ENCODE measurements at regions not wholly inside any gene's neighbourhood (a gene's known extent, or its start where the extent isn't known, plus 50 kb on each side); places are given as distances from the start of the nearest gene placed in this dataset.
A peak's percentile ranks its signal among the peaks of the same experiment; 100 is the strongest.

DNA sequence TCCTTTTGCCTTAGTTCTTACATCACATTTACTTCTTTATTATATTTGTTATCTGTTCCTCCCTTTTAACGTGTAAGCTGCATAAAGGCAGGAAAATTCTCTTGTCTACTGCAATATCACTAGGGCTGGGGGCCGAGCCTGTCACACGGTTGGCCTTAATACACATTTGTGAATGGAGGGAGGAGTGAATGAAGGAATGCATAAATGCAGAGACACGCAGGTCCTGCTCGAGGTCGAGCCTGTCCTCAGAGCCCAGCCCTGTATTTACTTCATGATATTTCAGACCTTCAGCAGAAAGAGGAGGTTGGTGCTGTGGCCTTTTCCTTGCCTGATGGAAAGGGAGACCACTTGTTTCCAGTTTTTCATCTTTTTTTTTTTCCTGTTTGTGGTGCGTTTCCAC is 671.3 kb downstream of the PTPRU start:
- no peaks in the 10 kb centered on the region for H3K9me3 ChIP-seq (ENCODE audit: low read depth)
- no peak overlapping the region for H3K27ac ChIP-seq
- H4K20me1 ChIP-seq (ENCODE audit: low read depth) = no peaks in the 10 kb centered on the region
- H3K36me3 Mint-ChIP-seq = no peaks in the 10 kb centered on the region
- H3K4me1 ChIP-seq = no peaks in the 10 kb centered on the region
- H3K4me2 ChIP-seq = no peak overlapping the region
- no peak overlapping the region for H3K4me3 Mint-ChIP-seq
- no peak overlapping the region for H3K27ac Mint-ChIP-seq
- H2AFZ ChIP-seq (replicated peaks) = no peak overlapping the region
- H3K9ac ChIP-seq = no peak overlapping the region
- H3K36me3 ChIP-seq = no peaks in the 10 kb centered on the region
- TF ChIP-seq, protein P1, sequence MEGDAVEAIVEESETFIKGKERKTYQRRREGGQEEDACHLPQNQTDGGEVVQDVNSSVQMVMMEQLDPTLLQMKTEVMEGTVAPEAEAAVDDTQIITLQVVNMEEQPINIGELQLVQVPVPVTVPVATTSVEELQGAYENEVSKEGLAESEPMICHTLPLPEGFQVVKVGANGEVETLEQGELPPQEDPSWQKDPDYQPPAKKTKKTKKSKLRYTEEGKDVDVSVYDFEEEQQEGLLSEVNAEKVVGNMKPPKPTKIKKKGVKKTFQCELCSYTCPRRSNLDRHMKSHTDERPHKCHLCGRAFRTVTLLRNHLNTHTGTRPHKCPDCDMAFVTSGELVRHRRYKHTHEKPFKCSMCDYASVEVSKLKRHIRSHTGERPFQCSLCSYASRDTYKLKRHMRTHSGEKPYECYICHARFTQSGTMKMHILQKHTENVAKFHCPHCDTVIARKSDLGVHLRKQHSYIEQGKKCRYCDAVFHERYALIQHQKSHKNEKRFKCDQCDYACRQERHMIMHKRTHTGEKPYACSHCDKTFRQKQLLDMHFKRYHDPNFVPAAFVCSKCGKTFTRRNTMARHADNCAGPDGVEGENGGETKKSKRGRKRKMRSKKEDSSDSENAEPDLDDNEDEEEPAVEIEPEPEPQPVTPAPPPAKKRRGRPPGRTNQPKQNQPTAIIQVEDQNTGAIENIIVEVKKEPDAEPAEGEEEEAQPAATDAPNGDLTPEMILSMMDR (IDR thresholded peaks at IDR 0.05) = no peak
- no peak for TF ChIP-seq EZH2 (IDR thresholded peaks at IDR 0.05)
- TF ChIP-seq EZH2phosphoT487 (IDR thresholded peaks at IDR 0.05) = no peak
- peaks cover 5% of the 10 kb centered on the region for H3K27me3 Mint-ChIP-seq (ENCODE audit: insufficient read depth, low read depth)
- no peaks in the 10 kb centered on the region for H3K79me2 ChIP-seq (ENCODE audit: low read depth)
- H3K27me3 ChIP-seq = no peaks in the 10 kb centered on the region
- no peak overlapping the region for H3K4me3 ChIP-seq
- peaks cover 7% of the 10 kb centered on the region for H3K4me1 Mint-ChIP-seq
- no peaks in the 10 kb centered on the region for H3K9me3 Mint-ChIP-seq
- H3F3A ChIP-seq (ENCODE audit: low read depth) = peaks cover 1% of the 10 kb centered on the region
- DNase-seq (ENCODE audit: low spot score) = no peak

DNA sequence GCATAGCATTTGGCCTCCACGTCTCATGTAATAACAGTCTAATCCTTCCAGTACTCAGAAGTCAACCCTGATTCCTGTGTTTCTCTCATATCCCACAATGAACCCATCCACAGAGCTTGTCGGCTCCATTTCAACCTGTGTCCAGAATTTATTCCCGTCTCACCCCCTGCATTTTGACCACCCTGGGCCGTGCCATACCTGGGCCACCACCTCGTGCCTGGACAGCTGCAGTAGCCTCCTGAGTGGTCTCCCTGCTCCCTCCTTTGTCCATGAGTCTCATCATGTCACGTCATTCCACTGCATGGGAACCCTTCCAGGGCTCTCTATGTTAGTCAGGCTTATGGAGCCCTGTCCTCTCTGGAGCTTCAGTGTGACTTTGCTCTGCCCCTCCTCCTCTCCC is 670.6 kb downstream of the PTPRU start:
- H3K4me1 ChIP-seq = peaks cover 2% of the 10 kb centered on the region
- Mint-ChIP-seq H3K4me1 (peaks cover 13% of the 10 kb centered on the region), H3K9me3 (no peaks in the 10 kb centered on the region), H3K36me3 (no peaks in the 10 kb centered on the region), H3K4me3 (no peak overlapping the region), H3K27ac (no peak overlapping the region), H3K27me3 (ENCODE audit: insufficient read depth, low read depth) (peaks cover 5% of the 10 kb centered on the region)
- H3K4me3 ChIP-seq = no peak overlapping the region
- H3K4me2 ChIP-seq = no peak overlapping the region
- H3K79me2 ChIP-seq (ENCODE audit: low read depth) = no peaks in the 10 kb centered on the region
- no peaks in the 10 kb centered on the region for H3K36me3 ChIP-seq
- peaks cover 4% of the 10 kb centered on the region for H3F3A ChIP-seq (ENCODE audit: low read depth)
- H3K27ac ChIP-seq = no peak overlapping the region
- no peak overlapping the region for H2AFZ ChIP-seq (replicated peaks)
- no peak for TF ChIP-seq EZH2phosphoT487 (IDR thresholded peaks at IDR 0.05)
- H3K9me3 ChIP-seq (ENCODE audit: low read depth) = no peaks in the 10 kb centered on the region
- H3K27me3 ChIP-seq = no peaks in the 10 kb centered on the region
- H4K20me1 ChIP-seq (ENCODE audit: low read depth) = no peaks in the 10 kb centered on the region
- DNase-seq (ENCODE audit: low spot score) = no peak
- no peak overlapping the region for H3K9ac ChIP-seq

DNA sequence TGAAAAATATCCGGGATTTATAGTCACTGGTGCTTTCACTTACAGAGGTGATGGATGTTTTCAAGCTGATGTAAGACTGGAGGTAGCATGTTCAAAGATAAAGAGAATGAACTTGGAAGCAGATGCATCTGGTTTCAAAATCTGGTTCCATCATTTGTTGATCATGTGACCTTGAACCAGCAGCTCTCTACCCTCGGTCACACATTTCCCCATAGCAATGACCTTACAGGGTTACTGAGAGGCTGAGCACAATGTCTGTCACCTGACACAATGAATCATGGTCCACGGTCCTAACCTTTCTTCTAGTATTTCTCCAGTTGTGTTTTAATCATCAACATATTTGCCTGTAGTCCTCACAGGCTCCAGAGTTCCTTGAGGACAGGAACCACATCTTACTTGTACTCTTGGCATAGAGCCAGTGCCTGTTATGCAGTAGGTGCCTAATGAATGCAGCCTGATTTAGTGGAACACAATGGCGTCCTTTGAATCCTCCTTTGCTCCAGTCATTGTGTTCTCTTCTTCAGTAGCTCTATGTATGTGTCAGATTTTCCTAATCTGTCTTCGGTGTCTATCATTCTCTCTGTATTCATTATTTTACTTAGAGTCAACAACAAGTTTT is 667.3 kb downstream of the PTPRU start:
- H3K4me3 Mint-ChIP-seq = no peak overlapping the region
- no peak for DNase-seq (ENCODE audit: low spot score)
- no peak overlapping the region for H3K27ac Mint-ChIP-seq
- H3K4me1 ChIP-seq = peaks cover 14% of the 10 kb centered on the region
- H3K27me3 ChIP-seq = no peaks in the 10 kb centered on the region
- H3K36me3 Mint-ChIP-seq = no peaks in the 10 kb centered on the region
- no peak overlapping the region for H2AFZ ChIP-seq (replicated peaks)
- peaks cover 5% of the 10 kb centered on the region for H3K27me3 Mint-ChIP-seq (ENCODE audit: insufficient read depth, low read depth)
- TF ChIP-seq EZH2phosphoT487 (IDR thresholded peaks at IDR 0.05) (no peak), EZH2 (IDR thresholded peaks at IDR 0.05) (no peak)
- TF ChIP-seq, protein P1 (IDR thresholded peaks at IDR 0.05) = no peak
- no peak overlapping the region for H3K4me3 ChIP-seq
- H3K9ac ChIP-seq = no peak overlapping the region
- H4K20me1 ChIP-seq (ENCODE audit: low read depth) = no peaks in the 10 kb centered on the region
- no peaks in the 10 kb centered on the region for H3K79me2 ChIP-seq (ENCODE audit: low read depth)
- no peaks in the 10 kb centered on the region for H3K9me3 Mint-ChIP-seq
- H3F3A ChIP-seq (ENCODE audit: low read depth) = peaks cover 4% of the 10 kb centered on the region
- H3K9me3 ChIP-seq (ENCODE audit: low read depth) = no peaks in the 10 kb centered on the region
- no peaks in the 10 kb centered on the region for H3K36me3 ChIP-seq
- no peak overlapping the region for H3K4me2 ChIP-seq
- H3K27ac ChIP-seq = no peak overlapping the region
- peaks cover 24% of the 10 kb centered on the region for H3K4me1 Mint-ChIP-seq

DNA sequence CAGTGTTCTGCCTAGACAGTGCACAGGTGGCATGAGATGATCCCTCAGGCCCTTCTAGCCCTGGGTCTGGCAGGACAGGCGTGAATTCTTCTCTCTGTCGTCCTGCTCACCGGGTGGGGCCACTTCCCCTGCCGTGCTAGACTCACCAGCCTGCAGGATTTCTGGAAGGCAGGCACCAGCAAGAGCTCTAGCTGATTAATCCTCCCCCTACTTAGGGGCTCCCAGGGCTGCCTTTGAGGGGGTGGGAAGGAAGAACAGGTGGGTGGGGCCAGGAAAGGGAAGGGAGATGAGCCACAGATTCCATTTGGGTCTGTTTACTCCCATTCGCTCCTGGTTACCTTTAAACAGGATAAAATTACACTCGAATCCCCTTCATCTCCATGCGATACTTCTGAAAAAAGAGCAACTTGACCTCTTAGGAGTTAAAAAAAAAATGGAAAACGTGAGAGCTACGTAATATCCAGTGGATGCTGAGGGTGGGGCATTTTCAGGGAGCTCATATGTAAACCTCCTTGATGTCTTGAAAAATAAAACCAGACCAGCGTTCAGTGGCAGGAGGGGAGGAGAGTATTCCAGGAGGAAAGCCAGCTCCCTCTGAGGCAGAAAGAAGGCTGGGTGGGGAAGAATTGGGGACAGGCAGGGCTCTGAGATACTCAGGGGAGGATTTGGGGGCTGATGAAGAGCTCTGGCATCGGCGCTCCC is 665.5 kb downstream of the PTPRU start:
- H3K36me3 ChIP-seq = no peaks in the 10 kb centered on the region
- no peaks in the 10 kb centered on the region for H4K20me1 ChIP-seq (ENCODE audit: low read depth)
- no peaks in the 10 kb centered on the region for H3K36me3 Mint-ChIP-seq
- H3K4me3 ChIP-seq = no peak overlapping the region
- H2AFZ ChIP-seq (replicated peaks) = peak overlapping the region; percentile 2
- H3F3A ChIP-seq (ENCODE audit: low read depth) = peaks cover 4% of the 10 kb centered on the region
- H3K4me3 Mint-ChIP-seq = no peak overlapping the region
- no peak overlapping the region for H3K27ac ChIP-seq
- peak overlapping the region; percentile 56 for H3K4me2 ChIP-seq
- no peaks in the 10 kb centered on the region for H3K27me3 ChIP-seq
- TF ChIP-seq EZH2 (IDR thresholded peaks at IDR 0.05) = no peak
- TF ChIP-seq EZH2phosphoT487 (IDR thresholded peaks at IDR 0.05) = no peak
- TF ChIP-seq, protein P1 (IDR thresholded peaks at IDR 0.05) = no peak
- H3K79me2 ChIP-seq (ENCODE audit: low read depth) = no peaks in the 10 kb centered on the region
- H3K9me3 Mint-ChIP-seq = no peaks in the 10 kb centered on the region
- H3K9me3 ChIP-seq (ENCODE audit: low read depth) = no peaks in the 10 kb centered on the region
- H3K27ac Mint-ChIP-seq = no peak overlapping the region
- H3K9ac ChIP-seq = no peak overlapping the region
- peaks cover 29% of the 10 kb centered on the region for H3K4me1 Mint-ChIP-seq
- DNase-seq (ENCODE audit: low spot score) = peak; percentile 65
- H3K4me1 ChIP-seq = peaks cover 14% of the 10 kb centered on the region
- H3K27me3 Mint-ChIP-seq (ENCODE audit: insufficient read depth, low read depth) = peaks cover 4% of the 10 kb centered on the region

Measured in neural progenitor cell (in vitro differentiated cells).